Choroid plexus epithelial cell (primary cell): ENCODE measurements at regions not wholly inside any gene's neighbourhood (a gene's known extent, or its start where the extent isn't known, plus 50 kb on each side); places are given as distances from the start of the nearest gene placed in this dataset.
A peak's percentile ranks its signal among the peaks of the same experiment; 100 is the strongest.

Experiments used
- DNase-seq: peaks from one replicate; pipeline ENCODE4 v3.0.0-alpha.2; 2010; ENCODE audit warnings: low read depth
- H3K4me3 ChIP-seq: 2 replicates; pipeline ENCODE4 v1.5.1; 2011; ENCODE audit warnings: low read depth, mild to moderate bottlenecking, control low read depth, low read length, moderate library complexity
- TF ChIP-seq, protein P1 (sequence below): conservative IDR thresholded peaks from 2 replicates; pipeline ENCODE4 v1.5.1; 2011; ENCODE audit warnings: low read depth, mild to moderate bottlenecking, control low read depth, inconsistent platforms, low read length, moderate library complexity

DNA sequence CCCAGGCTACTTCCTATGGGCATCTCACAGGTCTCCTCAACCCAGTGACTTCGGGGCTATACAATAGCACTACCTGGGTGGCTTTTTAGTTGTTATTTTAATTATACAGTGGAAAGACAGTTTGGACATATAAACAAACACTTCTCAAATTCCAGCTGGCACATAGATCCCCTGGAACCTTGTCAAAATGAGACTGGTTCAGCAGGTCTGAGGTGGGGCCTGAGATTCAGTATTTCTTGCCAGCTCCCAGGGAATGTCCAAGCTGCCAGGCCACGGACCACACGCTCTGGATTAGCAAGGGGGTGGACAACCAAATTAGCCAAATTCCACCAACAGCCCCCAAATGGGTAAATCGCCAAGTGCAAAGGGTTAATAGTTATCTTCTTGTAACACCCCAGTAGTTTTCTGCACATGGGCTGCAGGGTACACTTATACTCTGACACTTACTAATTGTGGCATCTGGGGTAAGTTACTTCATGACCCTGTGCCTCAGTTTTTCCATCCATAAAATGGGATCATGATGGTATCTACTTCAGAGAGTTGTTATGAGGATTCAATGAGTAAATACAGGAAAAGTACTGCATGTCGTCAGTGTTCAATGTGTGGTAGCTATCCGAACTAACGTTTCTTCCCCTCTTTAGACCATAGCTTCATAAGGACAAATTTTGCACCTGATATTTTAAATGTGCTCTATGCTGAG lies 789.4 kb upstream of the TBX3 start:
- no peak for DNase-seq
- TF ChIP-seq, protein P1, sequence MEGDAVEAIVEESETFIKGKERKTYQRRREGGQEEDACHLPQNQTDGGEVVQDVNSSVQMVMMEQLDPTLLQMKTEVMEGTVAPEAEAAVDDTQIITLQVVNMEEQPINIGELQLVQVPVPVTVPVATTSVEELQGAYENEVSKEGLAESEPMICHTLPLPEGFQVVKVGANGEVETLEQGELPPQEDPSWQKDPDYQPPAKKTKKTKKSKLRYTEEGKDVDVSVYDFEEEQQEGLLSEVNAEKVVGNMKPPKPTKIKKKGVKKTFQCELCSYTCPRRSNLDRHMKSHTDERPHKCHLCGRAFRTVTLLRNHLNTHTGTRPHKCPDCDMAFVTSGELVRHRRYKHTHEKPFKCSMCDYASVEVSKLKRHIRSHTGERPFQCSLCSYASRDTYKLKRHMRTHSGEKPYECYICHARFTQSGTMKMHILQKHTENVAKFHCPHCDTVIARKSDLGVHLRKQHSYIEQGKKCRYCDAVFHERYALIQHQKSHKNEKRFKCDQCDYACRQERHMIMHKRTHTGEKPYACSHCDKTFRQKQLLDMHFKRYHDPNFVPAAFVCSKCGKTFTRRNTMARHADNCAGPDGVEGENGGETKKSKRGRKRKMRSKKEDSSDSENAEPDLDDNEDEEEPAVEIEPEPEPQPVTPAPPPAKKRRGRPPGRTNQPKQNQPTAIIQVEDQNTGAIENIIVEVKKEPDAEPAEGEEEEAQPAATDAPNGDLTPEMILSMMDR: no peak
- no peak overlapping the region for H3K4me3 ChIP-seq

DNA sequence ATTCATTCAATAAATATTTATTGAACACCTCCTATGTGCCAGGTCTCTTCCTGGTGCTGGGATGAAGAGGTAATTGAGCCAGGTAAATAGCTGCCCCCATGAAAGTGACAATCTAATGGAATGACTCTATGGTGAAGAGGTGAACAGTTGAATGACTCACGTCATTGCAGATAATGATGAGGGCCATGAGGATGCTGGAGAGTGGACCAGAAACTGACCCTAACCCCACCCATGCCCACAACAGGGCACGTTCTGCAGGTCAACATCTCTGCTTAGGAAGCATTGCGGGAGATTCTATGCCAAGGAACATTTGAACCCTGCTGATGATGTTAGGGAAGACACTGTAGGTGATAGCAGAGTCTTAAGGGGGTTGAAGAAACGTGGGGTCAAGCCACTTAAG lies 788.9 kb upstream of the TBX3 start:
- TF ChIP-seq, protein P1: no peak
- DNase-seq: no peak
- H3K4me3 ChIP-seq: no peak overlapping the region

DNA sequence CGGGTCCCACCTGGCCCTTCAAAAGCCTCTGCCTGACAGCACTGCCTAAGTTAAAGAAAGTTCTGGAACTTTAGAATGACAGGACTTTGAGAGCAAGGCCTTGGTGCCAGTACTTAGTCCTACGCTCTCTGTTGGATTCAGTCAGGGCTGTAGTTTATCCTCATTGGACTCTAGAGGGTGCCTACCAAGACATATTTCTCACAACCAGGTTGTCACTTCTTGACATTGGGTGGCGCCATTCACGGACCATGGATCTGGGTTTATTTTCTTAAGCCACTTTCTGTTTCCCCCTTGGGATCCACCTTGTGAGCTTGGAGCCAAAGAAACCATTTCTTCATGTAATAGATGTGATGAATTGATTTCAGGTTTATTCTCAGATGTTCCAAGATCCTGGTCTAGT lies 787.0 kb upstream of the TBX3 start:
- no peak overlapping the region for H3K4me3 ChIP-seq
- TF ChIP-seq, protein P1: no peak
- DNase-seq: no peak

DNA sequence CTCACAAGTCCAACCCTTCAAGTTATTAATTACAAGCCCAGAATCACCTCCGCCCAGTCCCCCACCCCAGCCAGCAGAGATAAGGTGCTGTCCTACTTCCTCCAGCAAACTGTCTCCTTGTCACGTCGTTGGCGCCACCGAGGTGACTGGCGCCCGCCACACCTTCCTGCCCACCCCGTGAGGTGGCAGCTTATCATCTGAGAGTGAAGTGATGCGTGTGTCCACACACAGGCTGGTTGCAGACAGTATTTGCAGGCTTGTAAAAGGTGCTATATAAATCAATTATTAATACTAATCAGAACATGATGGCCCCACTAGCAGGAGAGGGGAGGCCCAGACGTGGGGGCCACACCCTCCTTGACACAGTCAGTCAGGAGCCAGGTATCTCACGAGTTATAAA lies 786.6 kb upstream of the TBX3 start:
- no peak overlapping the region for H3K4me3 ChIP-seq
- TF ChIP-seq, protein P1: no peak
- DNase-seq: no peak

DNA sequence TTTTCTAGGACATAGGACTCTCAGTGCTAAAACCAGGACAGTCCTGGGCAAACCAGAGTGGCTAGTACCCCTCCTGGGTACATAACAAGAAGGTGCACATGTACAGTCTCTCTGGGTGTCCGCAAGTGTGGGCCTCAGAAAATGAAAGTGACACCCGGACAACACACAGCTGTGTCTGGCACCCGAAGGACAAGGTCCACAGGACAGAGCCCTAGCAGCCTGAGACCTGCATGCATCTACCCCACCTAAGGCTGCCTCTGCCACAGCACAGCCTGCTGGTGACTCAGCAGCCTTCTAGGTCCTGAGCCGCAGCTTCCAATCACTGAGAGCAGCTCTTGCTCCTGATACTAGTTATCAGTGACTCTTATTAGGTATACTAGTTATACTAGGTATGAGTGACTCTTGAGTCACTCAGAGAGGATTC lies 784.1 kb upstream of the TBX3 start:
- TF ChIP-seq, protein P1: peak; percentile 68
- DNase-seq: peak; percentile 59
- no peak overlapping the region for H3K4me3 ChIP-seq

DNA sequence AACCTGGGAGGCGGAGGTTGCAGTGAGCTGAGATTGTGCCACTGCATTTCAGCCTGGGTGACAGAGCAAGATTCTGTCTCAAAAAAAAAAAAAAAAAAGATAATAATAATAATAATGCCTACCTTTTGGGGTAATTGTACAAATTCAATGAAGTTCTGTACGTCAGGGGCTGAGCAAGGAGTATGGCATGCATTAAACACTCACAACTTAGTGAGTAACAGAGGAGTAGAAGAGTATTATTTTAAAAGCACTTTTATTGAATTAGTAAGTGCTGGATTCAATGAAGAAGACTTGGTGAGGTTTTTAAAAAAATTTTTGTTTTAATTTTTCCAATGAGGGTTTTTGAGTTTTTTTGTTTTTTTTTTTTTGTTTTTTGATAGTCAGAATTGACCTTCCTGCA lies 783.6 kb upstream of the TBX3 start:
- TF ChIP-seq, protein P1: no peak
- no peak for DNase-seq
- no peak overlapping the region for H3K4me3 ChIP-seq

DNA sequence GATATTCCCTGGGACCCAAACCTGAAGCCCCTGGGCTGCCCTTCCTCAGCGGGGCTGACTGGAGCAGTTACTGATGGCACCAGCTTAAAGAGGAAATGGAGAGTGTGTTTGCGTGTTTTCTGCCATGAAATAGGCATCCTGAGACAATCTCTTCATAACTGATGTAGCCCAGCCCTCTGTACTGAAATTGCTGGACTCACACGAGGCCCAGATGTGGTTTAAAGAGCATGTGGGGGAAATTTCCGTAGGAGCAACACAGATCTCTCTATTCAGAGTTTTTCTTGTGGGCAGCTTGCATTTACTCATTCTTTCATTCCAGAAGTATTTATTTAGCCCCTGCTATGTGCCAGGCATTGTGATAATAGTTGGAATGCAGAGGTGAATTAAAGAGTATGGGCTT lies 782.1 kb upstream of the TBX3 start:
- no peak overlapping the region for H3K4me3 ChIP-seq
- TF ChIP-seq, protein P1: no peak
- DNase-seq: peak; percentile 19
